ENCODE measurements at regions not wholly inside any gene's neighbourhood (a gene's known extent, or its start where the extent isn't known, plus 50 kb on each side); places are given as distances from the start of the nearest gene placed in this dataset.

GRCh38 chr5:21185536-21185935 is 1197.5 kb upstream of the CDH18 start:
- Mint-ChIP-seq H3K36me3 (ENCODE audit: low read depth) (no peaks in the 10 kb centered on the region), H3K4me3 (no peak overlapping the region), H3K9me3 (peaks cover 22% of the 10 kb centered on the region), H3K27ac (no peak overlapping the region), H3K27me3 (ENCODE audit: low read depth) (no peaks in the 10 kb centered on the region), H3K4me1 (ENCODE audit: low read depth) (no peaks in the 10 kb centered on the region)
- no peak for DNase-seq (ENCODE audit: low spot score)

- Mint-ChIP-seq H3K9me3 (peaks cover 29% of the 10 kb centered on the region), H3K36me3 (ENCODE audit: low read depth) (no peaks in the 10 kb centered on the region), H3K4me1 (ENCODE audit: low read depth) (no peaks in the 10 kb centered on the region), H3K27me3 (ENCODE audit: low read depth) (no peaks in the 10 kb centered on the region), H3K27ac (no peak overlapping the region), H3K4me3 (no peak overlapping the region)
- no peak for DNase-seq (ENCODE audit: low spot score)
Measured at GRCh38 chr5:21184581-21184980, 1196.6 kb upstream of the CDH18 start.

GRCh38 chr5:21181609-21182125 is 1193.7 kb upstream of the CDH18 start:
- H3K4me1 Mint-ChIP-seq (ENCODE audit: low read depth): no peaks in the 10 kb centered on the region
- H3K9me3 Mint-ChIP-seq: peaks cover 24% of the 10 kb centered on the region
- no peaks in the 10 kb centered on the region for H3K27me3 Mint-ChIP-seq (ENCODE audit: low read depth)
- no peak overlapping the region for H3K27ac Mint-ChIP-seq
- H3K36me3 Mint-ChIP-seq (ENCODE audit: low read depth): no peaks in the 10 kb centered on the region
- H3K4me3 Mint-ChIP-seq: no peak overlapping the region
- no peak for DNase-seq (ENCODE audit: low spot score)

GRCh38 chr5:21173526-21173925 is 1185.5 kb upstream of the CDH18 start:
- Mint-ChIP-seq H3K9me3 (peaks cover 13% of the 10 kb centered on the region), H3K4me1 (ENCODE audit: low read depth) (no peaks in the 10 kb centered on the region), H3K36me3 (ENCODE audit: low read depth) (no peaks in the 10 kb centered on the region), H3K4me3 (no peak overlapping the region), H3K27ac (no peak overlapping the region), H3K27me3 (ENCODE audit: low read depth) (no peaks in the 10 kb centered on the region)
- DNase-seq (ENCODE audit: low spot score): no peak

- no peak for DNase-seq (ENCODE audit: low spot score)
- Mint-ChIP-seq H3K36me3 (ENCODE audit: low read depth) (no peaks in the 10 kb centered on the region), H3K4me1 (ENCODE audit: low read depth) (no peaks in the 10 kb centered on the region), H3K4me3 (no peak overlapping the region), H3K27me3 (ENCODE audit: low read depth) (no peaks in the 10 kb centered on the region), H3K27ac (no peak overlapping the region), H3K9me3 (peaks cover 18% of the 10 kb centered on the region)
Measured at GRCh38 chr5:21173036-21173435, 1185.0 kb upstream of the CDH18 start.

- H3K4me1 Mint-ChIP-seq (ENCODE audit: low read depth): no peaks in the 10 kb centered on the region
- H3K36me3 Mint-ChIP-seq (ENCODE audit: low read depth): no peaks in the 10 kb centered on the region
- H3K27ac Mint-ChIP-seq: no peak overlapping the region
- no peak overlapping the region for H3K4me3 Mint-ChIP-seq
- H3K9me3 Mint-ChIP-seq: peaks cover 25% of the 10 kb centered on the region
- no peak for DNase-seq (ENCODE audit: low spot score)
- H3K27me3 Mint-ChIP-seq (ENCODE audit: low read depth): no peaks in the 10 kb centered on the region
Measured at GRCh38 chr5:21171038-21171437, 1183.0 kb upstream of the CDH18 start.

GRCh38 chr5:21168557-21168956 is 1180.6 kb upstream of the CDH18 start:
- no peak for DNase-seq (ENCODE audit: low spot score)

GRCh38 chr5:21165344-21165743 is 1177.3 kb upstream of the CDH18 start:
- H3K27ac Mint-ChIP-seq: no peak overlapping the region
- no peaks in the 10 kb centered on the region for H3K36me3 Mint-ChIP-seq (ENCODE audit: low read depth)
- no peaks in the 10 kb centered on the region for H3K27me3 Mint-ChIP-seq (ENCODE audit: low read depth)
- H3K4me1 Mint-ChIP-seq (ENCODE audit: low read depth): no peaks in the 10 kb centered on the region
- DNase-seq (ENCODE audit: low spot score): no peak
- peaks cover 34% of the 10 kb centered on the region for H3K9me3 Mint-ChIP-seq
- H3K4me3 Mint-ChIP-seq: no peak overlapping the region

More at GRCh38 chr5:21168557-21168956, 1180.6 kb upstream of the CDH18 start:
- H3K36me3 Mint-ChIP-seq (ENCODE audit: low read depth): no peaks in the 10 kb centered on the region
- H3K27ac Mint-ChIP-seq: no peak overlapping the region
- no peaks in the 10 kb centered on the region for H3K27me3 Mint-ChIP-seq (ENCODE audit: low read depth)
- peaks cover 34% of the 10 kb centered on the region for H3K9me3 Mint-ChIP-seq
- H3K4me3 Mint-ChIP-seq: no peak overlapping the region
- no peaks in the 10 kb centered on the region for H3K4me1 Mint-ChIP-seq (ENCODE audit: low read depth)

- H3K4me3 Mint-ChIP-seq: no peak overlapping the region
- peaks cover 37% of the 10 kb centered on the region for H3K9me3 Mint-ChIP-seq
- H3K36me3 Mint-ChIP-seq (ENCODE audit: low read depth): no peaks in the 10 kb centered on the region
- DNase-seq (ENCODE audit: low spot score): no peak
- H3K4me1 Mint-ChIP-seq (ENCODE audit: low read depth): no peaks in the 10 kb centered on the region
- H3K27ac Mint-ChIP-seq: no peak overlapping the region
- H3K27me3 Mint-ChIP-seq (ENCODE audit: low read depth): no peaks in the 10 kb centered on the region
Measured at GRCh38 chr5:21164425-21164824, 1176.4 kb upstream of the CDH18 start.

GRCh38 chr5:21159510-21160059 is 1171.6 kb upstream of the CDH18 start:
- Mint-ChIP-seq H3K27ac (no peak overlapping the region), H3K4me1 (ENCODE audit: low read depth) (no peaks in the 10 kb centered on the region), H3K4me3 (no peak overlapping the region), H3K9me3 (peaks cover 30% of the 10 kb centered on the region), H3K27me3 (ENCODE audit: low read depth) (no peaks in the 10 kb centered on the region), H3K36me3 (ENCODE audit: low read depth) (no peaks in the 10 kb centered on the region)
- no peak for DNase-seq (ENCODE audit: low spot score)

- Mint-ChIP-seq H3K36me3 (ENCODE audit: low read depth) (no peaks in the 10 kb centered on the region), H3K4me3 (no peak overlapping the region), H3K27ac (no peak overlapping the region), H3K4me1 (ENCODE audit: low read depth) (no peaks in the 10 kb centered on the region), H3K27me3 (ENCODE audit: low read depth) (no peaks in the 10 kb centered on the region), H3K9me3 (peaks cover 22% of the 10 kb centered on the region)
- no peak for DNase-seq (ENCODE audit: low spot score)
Measured at GRCh38 chr5:21154526-21154925, 1166.5 kb upstream of the CDH18 start.

GRCh38 chr5:21152611-21153010 is 1164.6 kb upstream of the CDH18 start:
- Mint-ChIP-seq H3K27me3 (ENCODE audit: low read depth) (no peaks in the 10 kb centered on the region), H3K36me3 (ENCODE audit: low read depth) (no peaks in the 10 kb centered on the region), H3K27ac (no peak overlapping the region), H3K4me1 (ENCODE audit: low read depth) (no peaks in the 10 kb centered on the region), H3K9me3 (peaks cover 8% of the 10 kb centered on the region), H3K4me3 (no peak overlapping the region)
- no peak for DNase-seq (ENCODE audit: low spot score)

GRCh38 chr5:21145376-21145775 is 1157.4 kb upstream of the CDH18 start:
- Mint-ChIP-seq H3K4me3 (no peak overlapping the region), H3K9me3 (peaks cover 14% of the 10 kb centered on the region), H3K27ac (no peak overlapping the region), H3K36me3 (ENCODE audit: low read depth) (no peaks in the 10 kb centered on the region), H3K27me3 (ENCODE audit: low read depth) (no peaks in the 10 kb centered on the region), H3K4me1 (ENCODE audit: low read depth) (no peaks in the 10 kb centered on the region)
- DNase-seq (ENCODE audit: low spot score): no peak

GRCh38 chr5:21143686-21144085 is 1155.7 kb upstream of the CDH18 start:
- Mint-ChIP-seq H3K36me3 (ENCODE audit: low read depth) (no peaks in the 10 kb centered on the region), H3K27me3 (ENCODE audit: low read depth) (no peaks in the 10 kb centered on the region), H3K4me3 (no peak overlapping the region), H3K9me3 (peaks cover 12% of the 10 kb centered on the region), H3K4me1 (ENCODE audit: low read depth) (no peaks in the 10 kb centered on the region), H3K27ac (no peak overlapping the region)
- DNase-seq (ENCODE audit: low spot score): no peak

- peaks cover 12% of the 10 kb centered on the region for H3K9me3 Mint-ChIP-seq
- H3K27ac Mint-ChIP-seq: no peak overlapping the region
- no peaks in the 10 kb centered on the region for H3K36me3 Mint-ChIP-seq (ENCODE audit: low read depth)
- no peak overlapping the region for H3K4me3 Mint-ChIP-seq
- DNase-seq (ENCODE audit: low spot score): no peak
- H3K27me3 Mint-ChIP-seq (ENCODE audit: low read depth): no peaks in the 10 kb centered on the region
- no peaks in the 10 kb centered on the region for H3K4me1 Mint-ChIP-seq (ENCODE audit: low read depth)
Measured at GRCh38 chr5:21142791-21143190, 1154.8 kb upstream of the CDH18 start.
